ENCODE measurements at regions not wholly inside any gene's neighbourhood (a gene's known extent, or its start where the extent isn't known, plus 50 kb on each side); places are given as distances from the start of the nearest gene placed in this dataset.

- TF ChIP-seq GATA3 (IDR thresholded peaks at IDR 0.05; ENCODE audit: low read depth, low read length): no peak
- no peak for TF ChIP-seq GATA2 (IDR thresholded peaks at IDR 0.05; ENCODE audit: low read depth, low read length)
These were observed 121.9 kb downstream of the MATN1 start for GRCh38 chr1:30601316-30602085.

Measured in SH-SY5Y (cell line).